Astrocyte of the cerebellum (primary cell): ENCODE measurements at regions not wholly inside any gene's neighbourhood (a gene's known extent, or its start where the extent isn't known, plus 50 kb on each side); places are given as distances from the start of the nearest gene placed in this dataset.

Source experiments
- DNase-seq: peaks from one replicate; pipeline ENCODE4 v3.0.0-alpha.2; 2011; ENCODE audit warnings: low read depth
- H3K4me3 ChIP-seq: 2 replicates; pipeline ENCODE4 v1.5.1; 2011; ENCODE audit warnings: mild to moderate bottlenecking, low read depth, low read length, moderate library complexity
- in situ Hi-C: cut with HindIII; loops from 2 replicates; pipeline ENCODE4 v1.10.0; 2017; ENCODE audit warnings: low sequenced_read_pairs
- TF ChIP-seq, protein P1 (sequence below): IDR thresholded peaks from 2 replicates; pipeline ENCODE4 v1.5.1; 2012; ENCODE audit warnings: low read length, low read depth, moderate library complexity, mild to moderate bottlenecking; ENCODE audit errors: missing control alignments

DNA sequence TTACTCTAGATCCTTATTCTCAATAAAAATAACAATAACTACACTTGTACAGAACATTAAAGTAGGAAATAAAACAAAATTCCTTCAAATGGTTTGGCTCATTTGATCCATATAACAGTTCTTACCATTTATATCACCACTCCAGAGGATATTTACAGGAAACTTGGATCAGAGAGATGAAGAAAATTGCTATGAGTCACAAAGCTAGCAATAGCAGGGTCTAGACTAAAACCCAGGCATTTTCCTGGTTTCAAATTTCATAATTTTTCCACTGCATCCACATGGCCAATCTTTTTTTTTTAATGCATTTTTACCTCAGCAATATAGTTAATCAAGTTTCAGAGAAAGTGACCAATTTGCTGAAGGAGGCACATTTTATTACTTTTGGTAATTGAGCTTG is 299.2 kb downstream of the ELAVL2 start:
- DNase-seq: no peak
- TF ChIP-seq, protein P1, sequence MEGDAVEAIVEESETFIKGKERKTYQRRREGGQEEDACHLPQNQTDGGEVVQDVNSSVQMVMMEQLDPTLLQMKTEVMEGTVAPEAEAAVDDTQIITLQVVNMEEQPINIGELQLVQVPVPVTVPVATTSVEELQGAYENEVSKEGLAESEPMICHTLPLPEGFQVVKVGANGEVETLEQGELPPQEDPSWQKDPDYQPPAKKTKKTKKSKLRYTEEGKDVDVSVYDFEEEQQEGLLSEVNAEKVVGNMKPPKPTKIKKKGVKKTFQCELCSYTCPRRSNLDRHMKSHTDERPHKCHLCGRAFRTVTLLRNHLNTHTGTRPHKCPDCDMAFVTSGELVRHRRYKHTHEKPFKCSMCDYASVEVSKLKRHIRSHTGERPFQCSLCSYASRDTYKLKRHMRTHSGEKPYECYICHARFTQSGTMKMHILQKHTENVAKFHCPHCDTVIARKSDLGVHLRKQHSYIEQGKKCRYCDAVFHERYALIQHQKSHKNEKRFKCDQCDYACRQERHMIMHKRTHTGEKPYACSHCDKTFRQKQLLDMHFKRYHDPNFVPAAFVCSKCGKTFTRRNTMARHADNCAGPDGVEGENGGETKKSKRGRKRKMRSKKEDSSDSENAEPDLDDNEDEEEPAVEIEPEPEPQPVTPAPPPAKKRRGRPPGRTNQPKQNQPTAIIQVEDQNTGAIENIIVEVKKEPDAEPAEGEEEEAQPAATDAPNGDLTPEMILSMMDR: no peak
- in situ Hi-C loops: no loop called here

DNA sequence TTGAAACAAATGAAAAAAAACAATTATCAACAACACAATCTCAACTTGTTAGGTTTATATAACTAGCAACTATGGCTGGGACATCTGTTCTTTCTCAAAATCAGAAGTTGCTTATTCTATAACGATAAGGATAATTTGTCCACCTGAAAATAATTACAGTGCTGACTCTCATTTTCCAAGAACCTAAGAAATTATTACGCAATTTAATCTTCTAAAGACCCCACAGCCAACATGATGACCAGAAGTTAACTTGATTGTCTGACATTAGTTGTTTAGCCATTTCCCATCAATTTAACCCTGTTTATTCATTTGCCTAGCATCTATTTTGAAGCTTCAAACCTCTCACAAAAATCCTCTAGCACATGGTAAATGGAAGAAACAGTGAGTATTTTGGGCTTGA is 293.8 kb downstream of the ELAVL2 start:
- TF ChIP-seq, protein P1: no peak
- in situ Hi-C loops: no loop called here
- DNase-seq: no peak
- no peak overlapping the region for H3K4me3 ChIP-seq

More for the DNA sequence above, 299.2 kb downstream of the ELAVL2 start:
- H3K4me3 ChIP-seq: no peak overlapping the region

DNA sequence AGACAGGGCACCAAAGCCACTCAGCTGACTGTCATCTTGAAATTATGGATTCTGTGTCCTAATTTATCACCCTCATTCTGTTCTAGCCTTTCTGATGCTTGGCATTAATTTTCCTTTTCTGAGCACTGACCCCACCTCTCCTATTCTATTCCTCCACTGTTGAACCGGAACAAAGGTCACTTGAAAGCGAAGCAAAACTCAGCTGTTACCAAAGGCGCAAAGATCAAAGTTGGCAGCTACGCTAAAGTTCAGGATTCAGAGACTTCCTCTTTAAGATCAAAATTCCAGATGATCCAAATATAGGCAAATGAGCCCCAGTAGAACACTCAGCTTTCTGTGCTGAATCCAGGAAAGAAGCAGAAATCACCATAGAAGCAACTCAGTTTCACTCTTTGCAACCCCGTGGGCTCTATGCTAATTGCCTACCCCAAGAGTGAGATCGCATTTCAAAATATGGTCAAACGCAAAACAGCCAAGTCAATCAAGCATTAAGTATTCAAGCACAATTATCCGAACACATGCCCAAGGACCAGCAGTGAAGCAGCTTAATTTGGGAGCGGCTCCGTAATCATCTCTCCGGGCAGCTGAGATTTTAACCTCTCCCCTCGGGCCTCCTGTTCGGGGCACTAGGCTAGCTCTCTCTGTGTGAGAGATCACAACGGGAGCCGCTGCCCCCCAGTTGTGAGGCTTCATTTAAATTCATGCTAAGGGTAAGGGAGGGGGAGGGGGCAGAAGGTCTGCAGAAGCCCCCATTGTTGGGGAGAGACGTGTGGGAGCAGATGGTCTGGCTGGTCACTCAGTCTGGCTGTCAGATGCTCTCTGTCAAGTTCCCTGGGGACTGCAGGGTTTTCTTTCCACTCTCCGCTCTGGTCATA is 288.6 kb downstream of the ELAVL2 start:
- peak overlapping the region; percentile 20 for H3K4me3 ChIP-seq
- in situ Hi-C loops: no loop called here
- no peak for DNase-seq
- TF ChIP-seq, protein P1: no peak

GRCh38 chr9:23538067-23538402 is 288.0 kb downstream of the ELAVL2 start:
- no peak for DNase-seq
- in situ Hi-C loops: no loop called here
- TF ChIP-seq, protein P1: no peak
- no peak overlapping the region for H3K4me3 ChIP-seq

DNA sequence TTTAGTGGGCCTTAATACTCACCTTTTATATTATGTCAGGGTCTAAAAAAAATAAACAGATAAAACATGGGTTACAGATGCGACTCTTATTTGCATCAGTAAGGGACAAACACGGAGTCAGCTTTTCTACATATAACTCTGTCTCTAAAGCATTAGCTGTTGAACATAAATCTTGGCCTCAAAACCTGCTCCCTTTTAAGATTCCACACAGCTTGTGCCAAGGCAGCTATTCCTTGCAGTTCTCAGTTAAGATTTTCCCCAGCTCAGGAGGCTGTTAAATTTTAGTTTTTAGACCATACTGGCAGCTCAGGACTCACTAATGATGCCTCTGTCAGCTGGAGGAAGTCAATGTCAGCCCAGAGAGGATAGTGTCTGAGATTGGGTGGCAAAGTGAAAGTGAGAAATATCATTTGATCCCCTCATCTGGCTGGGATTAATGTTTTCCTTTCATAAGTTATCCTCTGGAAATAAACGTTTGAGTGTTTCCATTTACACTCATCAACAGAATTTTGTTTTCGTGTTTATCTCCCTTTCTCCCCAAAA is 287.5 kb downstream of the ELAVL2 start:
- H3K4me3 ChIP-seq: no peak overlapping the region
- TF ChIP-seq, protein P1: no peak
- in situ Hi-C loops: no loop called here
- DNase-seq: no peak

DNA sequence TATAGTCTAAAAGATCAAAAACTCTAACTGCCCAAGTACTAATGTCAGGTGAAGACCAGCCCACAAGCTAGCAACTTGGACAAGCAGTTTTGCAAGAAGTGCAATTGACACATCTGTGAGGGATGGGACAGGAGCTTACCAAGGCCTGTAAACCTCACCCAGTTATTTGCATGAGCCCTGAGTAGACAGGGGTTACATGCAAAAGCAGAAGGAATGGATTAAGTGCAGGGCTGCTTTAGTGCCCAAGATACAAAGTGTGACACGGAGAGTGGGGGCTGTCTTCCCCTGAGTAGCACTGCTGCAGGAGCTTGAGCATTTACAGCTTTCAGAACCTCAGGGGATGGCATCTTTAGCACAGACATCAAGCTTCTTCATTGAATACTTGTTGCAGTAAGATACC is 286.7 kb downstream of the ELAVL2 start:
- in situ Hi-C loops: no loop called here
- H3K4me3 ChIP-seq: no peak overlapping the region
- DNase-seq: no peak
- TF ChIP-seq, protein P1: no peak
